ENCODE measurements at regions not wholly inside any gene's neighbourhood (a gene's known extent, or its start where the extent isn't known, plus 50 kb on each side); places are given as distances from the start of the nearest gene placed in this dataset.

DNA sequence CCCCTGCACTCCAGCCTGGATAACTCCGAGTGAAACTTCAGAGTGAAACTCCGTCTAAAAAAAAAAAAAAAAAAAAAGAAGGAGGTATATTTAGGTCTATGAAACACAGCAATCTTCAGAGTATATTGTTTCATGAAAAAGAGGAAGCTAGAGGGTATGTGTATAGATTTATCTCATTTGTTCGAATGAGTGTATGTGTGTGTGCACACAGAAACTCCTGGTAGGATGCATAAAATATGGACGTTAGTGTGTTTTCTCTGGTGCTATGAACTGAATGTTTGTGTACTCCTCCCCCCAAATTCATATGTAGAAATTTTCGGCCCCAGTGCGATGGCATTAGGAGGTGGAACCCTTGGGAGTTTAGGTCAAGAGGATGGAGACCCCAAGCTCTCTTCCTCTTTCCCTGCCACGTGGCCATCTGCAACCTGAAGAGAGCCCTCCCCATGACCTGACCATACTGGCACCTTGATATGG is 98.6 kb upstream of the KLF13 start:
- no peak overlapping the region for H3K4me2 ChIP-seq (ENCODE audit: low read length)
- no peaks in the 10 kb centered on the region for H3F3A ChIP-seq (ENCODE audit: insufficient read depth, low read length, poor library complexity, severe bottlenecking)
- H3K9me3 ChIP-seq (ENCODE audit: low read length), result no peaks in the 10 kb centered on the region
- no peak for TF ChIP-seq MXI1 (conservative IDR thresholded peaks at IDR 0.05; ENCODE audit: poor library complexity, severe bottlenecking)
- TF ChIP-seq TAF1 (IDR thresholded peaks at IDR 0.05; ENCODE audit: low read depth), result no peak
- no peak for TF ChIP-seq EZH2 (IDR thresholded peaks at IDR 0.05; ENCODE audit: borderline replicate concordance, insufficient read depth, low read length, poor library complexity, severe bottlenecking)
- TF ChIP-seq, protein P1, sequence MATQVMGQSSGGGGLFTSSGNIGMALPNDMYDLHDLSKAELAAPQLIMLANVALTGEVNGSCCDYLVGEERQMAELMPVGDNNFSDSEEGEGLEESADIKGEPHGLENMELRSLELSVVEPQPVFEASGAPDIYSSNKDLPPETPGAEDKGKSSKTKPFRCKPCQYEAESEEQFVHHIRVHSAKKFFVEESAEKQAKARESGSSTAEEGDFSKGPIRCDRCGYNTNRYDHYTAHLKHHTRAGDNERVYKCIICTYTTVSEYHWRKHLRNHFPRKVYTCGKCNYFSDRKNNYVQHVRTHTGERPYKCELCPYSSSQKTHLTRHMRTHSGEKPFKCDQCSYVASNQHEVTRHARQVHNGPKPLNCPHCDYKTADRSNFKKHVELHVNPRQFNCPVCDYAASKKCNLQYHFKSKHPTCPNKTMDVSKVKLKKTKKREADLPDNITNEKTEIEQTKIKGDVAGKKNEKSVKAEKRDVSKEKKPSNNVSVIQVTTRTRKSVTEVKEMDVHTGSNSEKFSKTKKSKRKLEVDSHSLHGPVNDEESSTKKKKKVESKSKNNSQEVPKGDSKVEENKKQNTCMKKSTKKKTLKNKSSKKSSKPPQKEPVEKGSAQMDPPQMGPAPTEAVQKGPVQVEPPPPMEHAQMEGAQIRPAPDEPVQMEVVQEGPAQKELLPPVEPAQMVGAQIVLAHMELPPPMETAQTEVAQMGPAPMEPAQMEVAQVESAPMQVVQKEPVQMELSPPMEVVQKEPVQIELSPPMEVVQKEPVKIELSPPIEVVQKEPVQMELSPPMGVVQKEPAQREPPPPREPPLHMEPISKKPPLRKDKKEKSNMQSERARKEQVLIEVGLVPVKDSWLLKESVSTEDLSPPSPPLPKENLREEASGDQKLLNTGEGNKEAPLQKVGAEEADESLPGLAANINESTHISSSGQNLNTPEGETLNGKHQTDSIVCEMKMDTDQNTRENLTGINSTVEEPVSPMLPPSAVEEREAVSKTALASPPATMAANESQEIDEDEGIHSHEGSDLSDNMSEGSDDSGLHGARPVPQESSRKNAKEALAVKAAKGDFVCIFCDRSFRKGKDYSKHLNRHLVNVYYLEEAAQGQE (IDR thresholded peaks at IDR 0.05; ENCODE audit: borderline replicate concordance), result no peak
- TF ChIP-seq, protein P2, sequence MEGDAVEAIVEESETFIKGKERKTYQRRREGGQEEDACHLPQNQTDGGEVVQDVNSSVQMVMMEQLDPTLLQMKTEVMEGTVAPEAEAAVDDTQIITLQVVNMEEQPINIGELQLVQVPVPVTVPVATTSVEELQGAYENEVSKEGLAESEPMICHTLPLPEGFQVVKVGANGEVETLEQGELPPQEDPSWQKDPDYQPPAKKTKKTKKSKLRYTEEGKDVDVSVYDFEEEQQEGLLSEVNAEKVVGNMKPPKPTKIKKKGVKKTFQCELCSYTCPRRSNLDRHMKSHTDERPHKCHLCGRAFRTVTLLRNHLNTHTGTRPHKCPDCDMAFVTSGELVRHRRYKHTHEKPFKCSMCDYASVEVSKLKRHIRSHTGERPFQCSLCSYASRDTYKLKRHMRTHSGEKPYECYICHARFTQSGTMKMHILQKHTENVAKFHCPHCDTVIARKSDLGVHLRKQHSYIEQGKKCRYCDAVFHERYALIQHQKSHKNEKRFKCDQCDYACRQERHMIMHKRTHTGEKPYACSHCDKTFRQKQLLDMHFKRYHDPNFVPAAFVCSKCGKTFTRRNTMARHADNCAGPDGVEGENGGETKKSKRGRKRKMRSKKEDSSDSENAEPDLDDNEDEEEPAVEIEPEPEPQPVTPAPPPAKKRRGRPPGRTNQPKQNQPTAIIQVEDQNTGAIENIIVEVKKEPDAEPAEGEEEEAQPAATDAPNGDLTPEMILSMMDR (IDR thresholded peaks at IDR 0.05; ENCODE audit: poor library complexity, severe bottlenecking), result no peak
- H3K79me2 ChIP-seq (replicated peaks; ENCODE audit: insufficient read depth, low read length), result no peaks in the 10 kb centered on the region
- H2AFZ ChIP-seq (ENCODE audit: low read depth, low read length), result no peak overlapping the region
- no peak overlapping the region for H3K9ac ChIP-seq (ENCODE audit: low read length)
- H3K27me3 ChIP-seq (ENCODE audit: insufficient read depth, low read depth, low read length), result no peaks in the 10 kb centered on the region
- no peaks in the 10 kb centered on the region for H4K20me1 ChIP-seq (ENCODE audit: insufficient read depth)
- H3K9me2 ChIP-seq (ENCODE audit: insufficient read depth, low read length), result no peaks in the 10 kb centered on the region
- H3K4me3 ChIP-seq (ENCODE audit: low read length), result no peak overlapping the region
- no peaks in the 10 kb centered on the region for H3K36me3 ChIP-seq (ENCODE audit: insufficient read depth, low read length)
- no peak overlapping the region for H3K27ac ChIP-seq (ENCODE audit: low read length)

DNA sequence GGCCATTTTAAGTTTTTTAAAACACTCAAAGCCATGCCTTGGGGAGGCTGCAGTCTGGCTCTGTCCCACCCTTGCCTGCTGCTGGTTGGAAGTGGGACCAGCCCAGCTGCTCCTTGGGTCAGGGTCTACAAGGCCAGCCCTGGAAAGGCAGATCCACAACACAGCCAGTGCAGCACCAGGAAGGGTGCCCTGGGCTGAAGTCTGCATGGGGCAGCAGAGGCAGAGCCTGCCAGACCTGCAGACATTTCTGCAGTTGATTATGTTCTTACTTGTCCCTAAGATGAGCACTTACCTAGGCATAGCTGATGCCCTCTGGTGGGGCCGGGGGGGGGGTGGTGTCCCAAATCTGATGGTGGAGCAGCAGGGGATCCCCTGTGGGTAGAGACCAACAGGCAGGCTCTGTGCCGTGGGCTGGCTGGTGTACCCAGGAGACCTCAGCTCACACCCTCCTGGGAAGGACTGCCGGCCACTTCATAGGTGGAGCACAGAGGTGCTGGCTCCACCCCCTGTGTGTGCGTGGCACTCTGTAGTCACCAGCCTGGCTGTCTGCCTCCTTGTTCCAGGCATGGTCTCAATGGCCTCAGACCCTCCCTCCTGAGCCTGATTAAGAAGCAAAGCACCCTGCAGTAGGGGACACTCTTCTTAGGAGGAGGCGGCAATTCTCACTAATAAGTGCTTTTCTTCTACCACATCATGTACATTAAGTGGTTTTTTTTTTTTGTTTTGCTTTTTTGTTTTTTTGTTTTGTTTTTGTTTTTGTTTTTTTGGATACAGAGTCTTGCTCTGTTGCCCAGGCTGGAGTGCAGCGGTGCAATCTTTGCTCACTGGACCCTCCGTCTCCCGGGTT is 97.4 kb upstream of the KLF13 start:
- no peaks in the 10 kb centered on the region for H3K9me3 ChIP-seq (ENCODE audit: low read length)
- no peak overlapping the region for H3K9ac ChIP-seq (ENCODE audit: low read length)
- no peak overlapping the region for H3K4me2 ChIP-seq (ENCODE audit: low read length)
- H3K36me3 ChIP-seq (ENCODE audit: insufficient read depth, low read length), result no peaks in the 10 kb centered on the region
- H3K27me3 ChIP-seq (ENCODE audit: insufficient read depth, low read depth, low read length), result no peaks in the 10 kb centered on the region
- no peak overlapping the region for H2AFZ ChIP-seq (ENCODE audit: low read depth, low read length)
- no peaks in the 10 kb centered on the region for H3F3A ChIP-seq (ENCODE audit: insufficient read depth, low read length, poor library complexity, severe bottlenecking)
- no peak overlapping the region for H3K27ac ChIP-seq (ENCODE audit: low read length)
- H3K4me3 ChIP-seq (ENCODE audit: low read length), result no peak overlapping the region
- H4K20me1 ChIP-seq (ENCODE audit: insufficient read depth), result no peaks in the 10 kb centered on the region
- H3K9me2 ChIP-seq (ENCODE audit: insufficient read depth, low read length), result no peaks in the 10 kb centered on the region
- H3K79me2 ChIP-seq (replicated peaks; ENCODE audit: insufficient read depth, low read length), result no peaks in the 10 kb centered on the region
- TF ChIP-seq POLR2AphosphoS5 (IDR thresholded peaks at IDR 0.05) (no peak), EZH2 (IDR thresholded peaks at IDR 0.05; ENCODE audit: borderline replicate concordance, insufficient read depth, low read length, poor library complexity, severe bottlenecking) (no peak), EP300 (conservative IDR thresholded peaks at IDR 0.05; ENCODE audit: poor library complexity, severe bottlenecking) (no peak), MXI1 (conservative IDR thresholded peaks at IDR 0.05; ENCODE audit: poor library complexity, severe bottlenecking) (no peak), SMC3 (conservative IDR thresholded peaks at IDR 0.05; ENCODE audit: poor library complexity) (no peak), RAD21 (conservative IDR thresholded peaks at IDR 0.05) (no peak), TAF1 (IDR thresholded peaks at IDR 0.05; ENCODE audit: low read depth) (no peak)
- TF ChIP-seq, protein P2 (IDR thresholded peaks at IDR 0.05; ENCODE audit: poor library complexity, severe bottlenecking), result no peak
- TF ChIP-seq, protein P1 (IDR thresholded peaks at IDR 0.05; ENCODE audit: borderline replicate concordance), result no peak
